ENCODE measurements at regions not wholly inside any gene's neighbourhood (a gene's known extent, or its start where the extent isn't known, plus 50 kb on each side); places are given as distances from the start of the nearest gene placed in this dataset.
"Not testable (repeated sequence)": the region's sequence is repeated elsewhere in the genome, so short reads cannot be mapped to it uniquely, and the experiment has no call there.

DNA sequence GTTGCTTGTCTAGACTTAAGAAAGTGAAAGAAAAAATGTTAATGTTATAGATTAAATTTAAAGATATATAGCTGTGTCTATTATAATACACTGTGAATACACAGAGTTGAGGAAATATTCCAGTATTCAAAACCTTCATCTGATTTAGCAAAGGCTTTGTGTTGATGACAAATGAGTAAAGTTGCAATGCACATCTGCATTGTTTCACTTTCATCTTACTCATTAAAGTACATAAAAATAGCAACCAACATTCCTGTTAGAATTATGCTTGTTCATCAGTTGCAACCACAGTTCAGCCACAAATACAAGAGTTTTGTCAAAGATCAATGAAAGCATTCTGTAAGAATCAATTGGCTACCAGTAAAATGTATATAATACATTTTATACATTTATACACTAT is 346.4 kb upstream of the SLC7A11 start:
- Histone ChIP-seq H3K4me3 (no peak overlapping the region), H3K27ac (no peak overlapping the region)

DNA sequence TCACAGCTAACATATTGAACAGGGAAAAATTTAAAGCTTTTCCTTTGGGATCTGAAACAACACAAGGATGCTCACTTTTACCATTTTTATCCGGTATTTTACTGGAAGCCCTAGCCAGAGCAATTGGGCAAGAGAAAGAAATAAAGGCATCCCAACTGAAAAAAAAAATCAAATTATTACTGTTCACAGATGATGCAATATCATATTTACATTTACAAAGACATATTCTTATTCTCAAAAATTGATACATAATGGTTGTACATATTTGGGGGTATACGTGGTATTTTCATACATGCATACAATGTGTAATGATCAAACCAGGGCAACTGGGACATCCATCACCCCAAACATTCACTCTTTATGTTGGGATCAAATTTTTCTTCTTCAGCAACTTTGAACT is 337.0 kb upstream of the SLC7A11 start:
- DNase-seq (ENCODE audit: low spot score), result no peak
- intact Hi-C loops (cut with DNase I), result no loop called here
- Histone ChIP-seq H3K27ac (no peak overlapping the region), H3K9me3 (no peaks in the 10 kb centered on the region), H3K36me3 (no peaks in the 10 kb centered on the region), H3K4me3 (no peak overlapping the region), H3K27me3 (replicated peaks; ENCODE audit: insufficient read depth) (no peaks in the 10 kb centered on the region), H3K4me1 (replicated peaks) (no peaks in the 10 kb centered on the region)
- WGBS, result 93% methylated on average over 2 of the region's 2 CpGs
- TF ChIP-seq, protein P1, sequence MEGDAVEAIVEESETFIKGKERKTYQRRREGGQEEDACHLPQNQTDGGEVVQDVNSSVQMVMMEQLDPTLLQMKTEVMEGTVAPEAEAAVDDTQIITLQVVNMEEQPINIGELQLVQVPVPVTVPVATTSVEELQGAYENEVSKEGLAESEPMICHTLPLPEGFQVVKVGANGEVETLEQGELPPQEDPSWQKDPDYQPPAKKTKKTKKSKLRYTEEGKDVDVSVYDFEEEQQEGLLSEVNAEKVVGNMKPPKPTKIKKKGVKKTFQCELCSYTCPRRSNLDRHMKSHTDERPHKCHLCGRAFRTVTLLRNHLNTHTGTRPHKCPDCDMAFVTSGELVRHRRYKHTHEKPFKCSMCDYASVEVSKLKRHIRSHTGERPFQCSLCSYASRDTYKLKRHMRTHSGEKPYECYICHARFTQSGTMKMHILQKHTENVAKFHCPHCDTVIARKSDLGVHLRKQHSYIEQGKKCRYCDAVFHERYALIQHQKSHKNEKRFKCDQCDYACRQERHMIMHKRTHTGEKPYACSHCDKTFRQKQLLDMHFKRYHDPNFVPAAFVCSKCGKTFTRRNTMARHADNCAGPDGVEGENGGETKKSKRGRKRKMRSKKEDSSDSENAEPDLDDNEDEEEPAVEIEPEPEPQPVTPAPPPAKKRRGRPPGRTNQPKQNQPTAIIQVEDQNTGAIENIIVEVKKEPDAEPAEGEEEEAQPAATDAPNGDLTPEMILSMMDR (IDR thresholded peaks at IDR 0.05), result no peak
- TF ChIP-seq POLR2AphosphoS5 (IDR thresholded peaks at IDR 0.05) (no peak), POLR2A (IDR thresholded peaks at IDR 0.05) (no peak)

More for the DNA sequence above, 346.4 kb upstream of the SLC7A11 start:
- Histone ChIP-seq H3K36me3 (no peaks in the 10 kb centered on the region), H3K9me3 (no peaks in the 10 kb centered on the region), H3K27me3 (replicated peaks; ENCODE audit: insufficient read depth) (no peaks in the 10 kb centered on the region), H3K4me1 (replicated peaks) (no peaks in the 10 kb centered on the region)
- intact Hi-C loops (cut with DNase I), result no loop called here
- no peak for DNase-seq (ENCODE audit: low spot score)
- TF ChIP-seq POLR2AphosphoS5 (IDR thresholded peaks at IDR 0.05), result no peak

- H3K36me3 ChIP-seq; H3K27ac ChIP-seq; H3K4me3 ChIP-seq; H3K27me3 ChIP-seq (replicated peaks; ENCODE audit: insufficient read depth); H3K4me1 ChIP-seq (replicated peaks); DNase-seq (ENCODE audit: low spot score); intact Hi-C loops (cut with DNase I); H3K9me3 ChIP-seq: not testable (repeated sequence)
- WGBS, result 93% methylated on average over 3 of the region's 3 CpGs
- TF ChIP-seq, protein P1 (IDR thresholded peaks at IDR 0.05), result peak in 2 of 4 experiments; percentile 6 to 21
Measured at GRCh38 chr4:138577826-138578225, 335.7 kb upstream of the SLC7A11 start.

DNA sequence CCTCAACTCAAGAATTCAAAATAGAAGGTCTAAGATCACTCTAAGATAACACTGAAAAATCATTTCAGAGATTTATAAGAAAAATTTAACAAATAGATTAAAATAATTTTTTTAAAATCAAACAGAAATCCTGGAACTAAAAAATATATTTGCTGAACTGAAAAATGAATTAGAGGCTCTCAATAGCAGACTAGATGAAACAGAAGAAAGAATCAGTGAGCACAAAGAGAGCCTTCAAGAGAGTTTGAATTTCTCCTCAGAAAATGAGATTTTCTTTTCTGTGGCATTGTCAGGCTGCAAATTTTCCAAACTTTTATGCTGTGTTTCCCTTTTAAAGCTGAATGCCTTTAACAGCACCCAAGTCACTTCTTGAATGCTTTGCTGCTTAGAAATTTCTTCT is 335.0 kb upstream of the SLC7A11 start:
- TF ChIP-seq, protein P1 (IDR thresholded peaks at IDR 0.05), result no peak
- TF ChIP-seq POLR2A (IDR thresholded peaks at IDR 0.05) (no peak), POLR2AphosphoS5 (IDR thresholded peaks at IDR 0.05) (no peak)
- no peaks in the 10 kb centered on the region for H3K4me1 ChIP-seq (replicated peaks)
- H3K9me3 ChIP-seq, result no peaks in the 10 kb centered on the region
- no peak overlapping the region for H3K27ac ChIP-seq
- H3K36me3 ChIP-seq, result no peaks in the 10 kb centered on the region
- no peak overlapping the region for H3K4me3 ChIP-seq
- H3K27me3 ChIP-seq (replicated peaks; ENCODE audit: insufficient read depth), result no peaks in the 10 kb centered on the region
- no peak for DNase-seq (ENCODE audit: low spot score)
- intact Hi-C loops (cut with DNase I), result no loop called here

GRCh38 chr4:138576684-138577083 is 334.5 kb upstream of the SLC7A11 start:
- H3K9me3 ChIP-seq, result no peaks in the 10 kb centered on the region
- 63% methylated on average over 3 of the region's 3 CpGs for WGBS

More at GRCh38 chr4:138576684-138577083, 334.5 kb upstream of the SLC7A11 start:
- Histone ChIP-seq H3K4me3 (no peak overlapping the region), H3K36me3 (no peaks in the 10 kb centered on the region), H3K4me1 (replicated peaks) (no peaks in the 10 kb centered on the region), H3K27me3 (replicated peaks; ENCODE audit: insufficient read depth) (no peaks in the 10 kb centered on the region), H3K27ac (no peak overlapping the region)
- intact Hi-C loops (cut with DNase I), result no loop called here
- no peak for TF ChIP-seq POLR2A (IDR thresholded peaks at IDR 0.05)
- no peak for TF ChIP-seq POLR2AphosphoS5 (IDR thresholded peaks at IDR 0.05)
- TF ChIP-seq, protein P1 (IDR thresholded peaks at IDR 0.05), result peak in 2 of 4 experiments; percentile 8 to 29
- DNase-seq (ENCODE audit: low spot score), result no peak
